ENCODE measurements at regions not wholly inside any gene's neighbourhood (a gene's known extent, or its start where the extent isn't known, plus 50 kb on each side); places are given as distances from the start of the nearest gene placed in this dataset.

GRCh38 chr16:27152801-27153200 lies 50.5 kb upstream of the KDM8 start:
- no peak overlapping the region for H3K4me3 ChIP-seq (ENCODE audit: low read depth, low read length)
- no peak for TF ChIP-seq CTCF (IDR thresholded peaks at IDR 0.05; ENCODE audit: insufficient read depth, low read depth, low read length, missing control alignments)
- DNase-seq (ENCODE audit: low read depth): no peak
